Activated CD8-positive, alpha-beta T cell treated with anti-CD3 and anti-CD28 coated beads for 36 hours (primary cell): ENCODE measurements at regions not wholly inside any gene's neighbourhood (a gene's known extent, or its start where the extent isn't known, plus 50 kb on each side); places are given as distances from the start of the nearest gene placed in this dataset.

Experiments used
- ATAC-seq: fragments of 200-7000 bp; cut with Tn5 transposase; one replicate; pipeline ENCODE4 v1.10.0; 2021; ENCODE audit warnings: mild to moderate bottlenecking, moderate library complexity
- CTCF ChIA-PET: fragments of 350-600 bp; sonication (Branson Sonifier 250); formaldehyde crosslinking; loops from one replicate; lab custom pipeline; 2021; ENCODE audit warnings: antibody characterized with exemption; lab: Charles Lee
- POLR2A ChIA-PET: fragments of 350-600 bp; sonication (Branson Sonifier 250); formaldehyde crosslinking; loops from one replicate; lab custom pipeline; 2021; ENCODE audit warnings: antibody characterized with exemption; lab: Charles Lee
- DNase-seq: peaks from one replicate; pipeline ENCODE4 v3.0.0-alpha.2; 2020
- H3K27ac Mint-ChIP-seq: one replicate; pipeline ENCODE4 v1.8.0; 2021; ENCODE audit warnings: mild to moderate bottlenecking, mixed read lengths
- H3K27me3 Mint-ChIP-seq: one replicate; pipeline ENCODE4 v1.8.0; 2021; ENCODE audit warnings: mixed read lengths
- H3K36me3 Mint-ChIP-seq: one replicate; pipeline ENCODE4 v1.8.0; 2021; ENCODE audit warnings: low read depth, mixed read lengths
- H3K4me1 Mint-ChIP-seq: one replicate; pipeline ENCODE4 v1.8.0; 2021; ENCODE audit warnings: low read depth, mixed read lengths
- H3K4me3 Mint-ChIP-seq: one replicate; pipeline ENCODE4 v1.8.0; 2021; ENCODE audit warnings: mild to moderate bottlenecking, moderate library complexity, mixed read lengths
- H3K9me3 Mint-ChIP-seq: one replicate; pipeline ENCODE4 v1.8.0; 2021; ENCODE audit warnings: mixed read lengths
- intact Hi-C: fragments of 100-400 bp; cut with micrococcal nuclease; formaldehyde crosslinking; loops from one replicate; pipeline ENCODE4 v1.10.0; 2022
- TF ChIP-seq, protein P1 (sequence below): fragments of 200-600 bp; IDR thresholded peaks from one replicate; pipeline ENCODE4 v1.8.0; 2022; ENCODE audit warnings: antibody characterized with exemption, mild to moderate bottlenecking

- ATAC-seq (no peak), DNase-seq (no peak)
- Mint-ChIP-seq H3K9me3 (no peaks in the 10 kb centered on the region), H3K27ac (no peak overlapping the region), H3K36me3 (no peaks in the 10 kb centered on the region), H3K4me1 (no peaks in the 10 kb centered on the region), H3K4me3 (no peak overlapping the region), H3K27me3 (peaks cover 2% of the 10 kb centered on the region)
- ChIA-PET CTCF (no interaction called here), POLR2A (interaction anchor here (0.8 kb wide), 1 partner anchor 8 kb away, joined by 3 read pairs; no protein-coding TSS in a partner anchor)
- intact Hi-C loops, result no loop called here
- TF ChIP-seq, protein P1, sequence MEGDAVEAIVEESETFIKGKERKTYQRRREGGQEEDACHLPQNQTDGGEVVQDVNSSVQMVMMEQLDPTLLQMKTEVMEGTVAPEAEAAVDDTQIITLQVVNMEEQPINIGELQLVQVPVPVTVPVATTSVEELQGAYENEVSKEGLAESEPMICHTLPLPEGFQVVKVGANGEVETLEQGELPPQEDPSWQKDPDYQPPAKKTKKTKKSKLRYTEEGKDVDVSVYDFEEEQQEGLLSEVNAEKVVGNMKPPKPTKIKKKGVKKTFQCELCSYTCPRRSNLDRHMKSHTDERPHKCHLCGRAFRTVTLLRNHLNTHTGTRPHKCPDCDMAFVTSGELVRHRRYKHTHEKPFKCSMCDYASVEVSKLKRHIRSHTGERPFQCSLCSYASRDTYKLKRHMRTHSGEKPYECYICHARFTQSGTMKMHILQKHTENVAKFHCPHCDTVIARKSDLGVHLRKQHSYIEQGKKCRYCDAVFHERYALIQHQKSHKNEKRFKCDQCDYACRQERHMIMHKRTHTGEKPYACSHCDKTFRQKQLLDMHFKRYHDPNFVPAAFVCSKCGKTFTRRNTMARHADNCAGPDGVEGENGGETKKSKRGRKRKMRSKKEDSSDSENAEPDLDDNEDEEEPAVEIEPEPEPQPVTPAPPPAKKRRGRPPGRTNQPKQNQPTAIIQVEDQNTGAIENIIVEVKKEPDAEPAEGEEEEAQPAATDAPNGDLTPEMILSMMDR, result no peak
These were observed 224.5 kb upstream of the TUT7 start for GRCh38 chr9:86578722-86579121.

GRCh38 chr9:86577420-86578333, 223.5 kb upstream of the TUT7 start:
- Mint-ChIP-seq H3K27ac (no peak overlapping the region), H3K27me3 (peaks cover 1% of the 10 kb centered on the region), H3K4me3 (no peak overlapping the region), H3K4me1 (no peaks in the 10 kb centered on the region), H3K36me3 (no peaks in the 10 kb centered on the region), H3K9me3 (no peaks in the 10 kb centered on the region)
- ATAC-seq (no peak), DNase-seq (no peak)
- TF ChIP-seq, protein P1, result no peak
- POLR2A ChIA-PET, result no interaction called here
- intact Hi-C loops, result no loop called here
- CTCF ChIA-PET, result no interaction called here

- Mint-ChIP-seq H3K27ac (no peak overlapping the region), H3K4me1 (no peaks in the 10 kb centered on the region), H3K36me3 (no peaks in the 10 kb centered on the region), H3K9me3 (no peaks in the 10 kb centered on the region), H3K27me3 (no peaks in the 10 kb centered on the region), H3K4me3 (no peak overlapping the region)
- TF ChIP-seq, protein P1, result no peak
- intact Hi-C loops, result no loop called here
- no peak for ATAC-seq
- ChIA-PET CTCF (no interaction called here), POLR2A (no interaction called here)
- no peak for DNase-seq
These were observed 221.8 kb upstream of the TUT7 start for GRCh38 chr9:86575825-86576525.

GRCh38 chr9:86575137-86575536, 220.9 kb upstream of the TUT7 start:
- CTCF ChIA-PET, result no interaction called here

More at GRCh38 chr9:86575137-86575536, 220.9 kb upstream of the TUT7 start:
- H3K27ac Mint-ChIP-seq, result no peak overlapping the region
- H3K36me3 Mint-ChIP-seq, result no peaks in the 10 kb centered on the region
- no peaks in the 10 kb centered on the region for H3K27me3 Mint-ChIP-seq
- intact Hi-C loops, result no loop called here
- no peaks in the 10 kb centered on the region for H3K9me3 Mint-ChIP-seq
- TF ChIP-seq, protein P1, result no peak
- ATAC-seq, result no peak
- H3K4me3 Mint-ChIP-seq, result no peak overlapping the region
- DNase-seq, result no peak
- POLR2A ChIA-PET, result no interaction called here
- no peaks in the 10 kb centered on the region for H3K4me1 Mint-ChIP-seq
